Uterus (tissue), 2 donors: ENCODE measurements at regions not wholly inside any gene's neighbourhood (a gene's known extent, or its start where the extent isn't known, plus 50 kb on each side); places are given as distances from the start of the nearest gene placed in this dataset.

ENCODE experiments used
- POLR2A ChIP-seq, 2 donors: fragments of 450-650 bp; IDR thresholded peaks; one replicate each; pipeline ENCODE4 v1.6.1; 2016; ENCODE audit warnings: antibody characterized with exemption in 2 of 2, mild to moderate bottlenecking in 1 of 2, moderate library complexity in 1 of 2
- TF ChIP-seq, protein P1 (sequence below), 4 experiments: fragments of 200-600 bp in 2 of 4; fragments of 450-650 bp in 2 of 4; sonication (generic) in 2 of 4; IDR thresholded peaks; one replicate each; pipeline ENCODE4 v1.5.1; 2016 to 2019; ENCODE audit warnings: antibody characterized with exemption in 4 of 4, mild to moderate bottlenecking in 2 of 4, moderate library complexity in 1 of 4

DNA sequence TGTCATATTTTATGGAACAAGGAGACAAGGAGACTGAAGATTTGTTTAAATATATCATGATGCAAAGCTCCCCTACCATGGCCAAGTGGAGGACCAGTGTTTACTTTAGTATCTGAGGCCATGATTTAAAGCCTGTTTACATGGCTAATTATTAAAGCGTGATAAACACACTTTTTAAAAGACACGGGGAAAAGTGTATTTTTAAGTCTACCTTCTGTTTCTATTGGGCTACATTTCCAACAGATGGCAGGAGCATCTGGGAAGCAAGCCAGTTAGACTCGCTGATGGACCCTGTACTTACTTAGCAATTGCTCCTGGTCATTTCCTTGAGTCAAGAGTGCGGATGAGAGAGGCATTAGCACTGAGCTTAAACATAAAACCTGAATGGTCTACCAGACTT is 480.3 kb upstream of the SEMA6A start:
- TF ChIP-seq, protein P1, sequence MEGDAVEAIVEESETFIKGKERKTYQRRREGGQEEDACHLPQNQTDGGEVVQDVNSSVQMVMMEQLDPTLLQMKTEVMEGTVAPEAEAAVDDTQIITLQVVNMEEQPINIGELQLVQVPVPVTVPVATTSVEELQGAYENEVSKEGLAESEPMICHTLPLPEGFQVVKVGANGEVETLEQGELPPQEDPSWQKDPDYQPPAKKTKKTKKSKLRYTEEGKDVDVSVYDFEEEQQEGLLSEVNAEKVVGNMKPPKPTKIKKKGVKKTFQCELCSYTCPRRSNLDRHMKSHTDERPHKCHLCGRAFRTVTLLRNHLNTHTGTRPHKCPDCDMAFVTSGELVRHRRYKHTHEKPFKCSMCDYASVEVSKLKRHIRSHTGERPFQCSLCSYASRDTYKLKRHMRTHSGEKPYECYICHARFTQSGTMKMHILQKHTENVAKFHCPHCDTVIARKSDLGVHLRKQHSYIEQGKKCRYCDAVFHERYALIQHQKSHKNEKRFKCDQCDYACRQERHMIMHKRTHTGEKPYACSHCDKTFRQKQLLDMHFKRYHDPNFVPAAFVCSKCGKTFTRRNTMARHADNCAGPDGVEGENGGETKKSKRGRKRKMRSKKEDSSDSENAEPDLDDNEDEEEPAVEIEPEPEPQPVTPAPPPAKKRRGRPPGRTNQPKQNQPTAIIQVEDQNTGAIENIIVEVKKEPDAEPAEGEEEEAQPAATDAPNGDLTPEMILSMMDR (IDR thresholded peaks at IDR 0.05): no peak
- no peak for TF ChIP-seq POLR2A (IDR thresholded peaks at IDR 0.05)
